ENCODE measurements at regions not wholly inside any gene's neighbourhood (a gene's known extent, or its start where the extent isn't known, plus 50 kb on each side); places are given as distances from the start of the nearest gene placed in this dataset.

- TF ChIP-seq CTCF (tag by site-specific recombination; IDR thresholded peaks at IDR 0.05) = no peak
- no peak for TF ChIP-seq SP2 (tag by site-specific recombination; IDR thresholded peaks at IDR 0.05)
- no peak for TF ChIP-seq ZNF23 (tag by site-specific recombination; IDR thresholded peaks at IDR 0.05; ENCODE audit: borderline replicate concordance)
- no peak for TF ChIP-seq GLIS1 (tag by site-specific recombination; IDR thresholded peaks at IDR 0.05)
Observed at GRCh38 chr10:63965846-63966245, 444.6 kb downstream of the REEP3 start.
